SK-N-SH (cell line): ENCODE measurements at regions not wholly inside any gene's neighbourhood (a gene's known extent, or its start where the extent isn't known, plus 50 kb on each side); places are given as distances from the start of the nearest gene placed in this dataset.

ENCODE experiments used
- CTCF ChIA-PET: fragments of 300-600, 350-600 bp; formaldehyde crosslinking; extraction: SDS; loops from one replicate; lab custom pipeline; 2021; lab: Yijun Ruan, JAX
- POLR2A ChIA-PET: fragments of 350-600 bp; sonication (Branson Sonifier 250); formaldehyde crosslinking; extraction: SDS; loops from one replicate; lab custom pipeline; 2020; ENCODE audit warnings: antibody characterized with exemption, inconsistent platforms; lab: Yijun Ruan, JAX
- DNase-seq: peaks from one replicate; pipeline ENCODE4 v3.0.0; 2012
- H2AFZ ChIP-seq: fragments of 200-600 bp; sonication (generic); 2 replicates; pipeline ENCODE4 v1.8.1; 2016; ENCODE audit warnings: antibody characterized with exemption, mild to moderate bottlenecking, low read depth
- H3F3A ChIP-seq: fragments of 200-600 bp; sonication (generic); replicated peaks from 2 replicates; pipeline ENCODE3; 2016; ENCODE audit warnings: antibody characterized with exemption, mild to moderate bottlenecking; ENCODE audit not compliant: insufficient read depth
- H3K27ac ChIP-seq, 2 experiments: fragments of 200-500 bp in 1 of 2; fragments of 200-600 bp in 1 of 2; sonication (Bioruptor generic) in 1 of 2; sonication (generic), shearing (Covaris generic) in 1 of 2; 2 replicates each; pipeline versions ENCODE4 v1.5.1 to v1.6.1; 2014 to 2016; ENCODE audit warnings: low read depth in 2 of 2, inconsistent platforms in 1 of 2, low read length in 1 of 2, mild to moderate bottlenecking in 1 of 2, mixed read lengths in 1 of 2
- H3K27me3 ChIP-seq: fragments of 200-600 bp; sonication (generic), shearing (Covaris generic); 2 replicates; pipeline ENCODE4 v1.6.1; 2016; ENCODE audit warnings: mixed run types; ENCODE audit not compliant: insufficient read depth
- H3K36me3 ChIP-seq, 2 experiments: fragments of 200-500 bp in 1 of 2; fragments of 200-600 bp in 1 of 2; sonication (Bioruptor generic) in 1 of 2; sonication (generic) in 1 of 2; replicated peaks in 1 of 2; 2 replicates each; pipeline versions ENCODE3 to v1.5.1; 2014 to 2016; ENCODE audit warnings: low read length in 1 of 2, mild to moderate bottlenecking in 1 of 2; ENCODE audit not compliant: insufficient read depth in 2 of 2, control insufficient read depth in 1 of 2
- H3K4me1 ChIP-seq, 2 experiments: fragments of 200-500 bp in 1 of 2; fragments of 200-600 bp in 1 of 2; sonication (Bioruptor generic) in 1 of 2; sonication (generic), shearing (Covaris generic) in 1 of 2; 2 replicates each; pipeline versions ENCODE4 v1.5.1 to v1.6.1; 2014 to 2016; ENCODE audit warnings: low read depth in 1 of 2, low read length in 1 of 2, mixed run types in 1 of 2; ENCODE audit not compliant: insufficient read depth in 2 of 2, control insufficient read depth in 1 of 2
- H3K4me2 ChIP-seq: fragments of 200-600 bp; sonication (generic), shearing (Covaris generic); 2 replicates; pipeline ENCODE4 v1.6.1; 2017; ENCODE audit warnings: mixed run types
- H3K4me3 ChIP-seq, 2 experiments: fragments of 200-500 bp in 1 of 2; fragments of 200-600 bp in 1 of 2; sonication (Bioruptor generic) in 1 of 2; sonication (generic), shearing (Covaris generic) in 1 of 2; 2 replicates each; pipeline versions ENCODE4 v1.5.1 to v1.8.1; 2014 to 2016; ENCODE audit warnings: low read depth in 2 of 2, inconsistent platforms in 1 of 2, low read length in 1 of 2, mild to moderate bottlenecking in 1 of 2, mixed read lengths in 1 of 2, moderate library complexity in 1 of 2
- H3K79me2 ChIP-seq: fragments of 200-600 bp; sonication (generic); 2 replicates; pipeline ENCODE4 v1.8.1; 2017; ENCODE audit warnings: mild to moderate bottlenecking; ENCODE audit not compliant: insufficient read depth
- H3K9ac ChIP-seq: fragments of 200-600 bp; sonication (generic); 2 replicates; pipeline ENCODE4 v1.6.1; 2017; ENCODE audit warnings: mixed run types
- H3K9me2 ChIP-seq: fragments of 200-600 bp; sonication (generic); 2 replicates; pipeline ENCODE4 v1.6.1; 2017; ENCODE audit warnings: mixed run types
- H3K9me3 ChIP-seq: fragments of 200-600 bp; sonication (generic); 2 replicates; pipeline ENCODE4 v1.6.1; 2017; ENCODE audit warnings: mixed run types, mild to moderate bottlenecking, moderate library complexity
- H4K20me1 ChIP-seq: fragments of 200-600 bp; sonication (generic); 2 replicates; pipeline ENCODE4 v1.6.1; 2017; ENCODE audit warnings: mild to moderate bottlenecking, mixed run types; ENCODE audit not compliant: insufficient read depth
- CTCF ChIP-seq: fragments of 200-600 bp; sonication (generic); IDR thresholded peaks from 2 replicates; pipeline ENCODE4 v1.6.1; 2017; ENCODE audit warnings: antibody characterized with exemption, mild to moderate bottlenecking, moderate library complexity
- EP300 ChIP-seq, 2 experiments: IDR thresholded peaks; 2 replicates each; pipeline versions ENCODE4 v1.4.0 to v1.6.1; 2012; ENCODE audit warnings: borderline replicate concordance in 1 of 2, low read depth in 1 of 2, low read length in 1 of 2
- FOXJ3 ChIP-seq: sonication (generic); formaldehyde crosslinking; IDR thresholded peaks from 2 replicates; pipeline ENCODE4 v1.5.1; 2020; ENCODE audit warnings: mild to moderate bottlenecking, missing genetic modification reagents
- JUND ChIP-seq: IDR thresholded peaks from 2 replicates; pipeline ENCODE4 v1.4.0; 2012
- MXI1 ChIP-seq: IDR thresholded peaks from 2 replicates; pipeline ENCODE4 v1.6.1; 2012; ENCODE audit warnings: mild to moderate bottlenecking, low read depth, low read length, improper control_type of control experiment
- NFIC ChIP-seq: IDR thresholded peaks from 2 replicates; pipeline ENCODE4 v1.4.0; 2012; ENCODE audit warnings: borderline replicate concordance
- PBX3 ChIP-seq: IDR thresholded peaks from 2 replicates; pipeline ENCODE4; 2012
- POLR2AphosphoS5 ChIP-seq: IDR thresholded peaks from 2 replicates; pipeline ENCODE4 v1.6.1; 2012; ENCODE audit warnings: low read depth, low read length
- RCOR1 ChIP-seq: fragments of 150-350 bp; IDR thresholded peaks from 2 replicates; pipeline ENCODE4 v1.6.1; 2017; ENCODE audit warnings: antibody characterized with exemption, low read length
- RFX5 ChIP-seq: IDR thresholded peaks from 2 replicates; pipeline ENCODE4 v1.6.1; 2012; ENCODE audit warnings: mild to moderate bottlenecking, improper control_type of control experiment, low read length
- RXRA ChIP-seq: IDR thresholded peaks from 2 replicates; pipeline ENCODE4 v1.4.0; 2012; ENCODE audit warnings: low read depth, mild to moderate bottlenecking, borderline replicate concordance
- SIN3A ChIP-seq: IDR thresholded peaks from 2 replicates; pipeline ENCODE4 v1.6.1; 2012; ENCODE audit warnings: low read depth, mild to moderate bottlenecking, low read length, moderate library complexity, borderline replicate concordance
- TCF12 ChIP-seq: IDR thresholded peaks from 2 replicates; pipeline ENCODE4 v1.4.0; 2012
- YY1 ChIP-seq: IDR thresholded peaks from 2 replicates; pipeline ENCODE4 v1.4.0; 2012; ENCODE audit warnings: low read depth, mild to moderate bottlenecking
- WGBS: methylation state at CpG from one replicate; pipeline ENCODE4 v1.1.6; 2017; ENCODE audit warnings: low lambda C conversion rate; 5-methylcytosine and 5-hydroxymethylcytosine counted together
- TF ChIP-seq, protein P1 (sequence below): IDR thresholded peaks from 2 replicates; pipeline ENCODE4 v1.4.0; 2012; ENCODE audit warnings: low read depth
- TF ChIP-seq, protein P2 (sequence below): fragments of 150-350 bp; IDR thresholded peaks from 2 replicates; pipeline ENCODE4 v1.6.1; 2017; ENCODE audit warnings: antibody characterized with exemption, low read length, low read depth, borderline replicate concordance

GRCh38 chrX:131356725-131357124 lies 67.6 kb upstream of the IGSF1 start:
- Histone ChIP-seq H3K4me3 (no peak overlapping the region), H3K79me2 (no peaks in the 10 kb centered on the region), H3F3A (no peaks in the 10 kb centered on the region), H3K9me2 (no peaks in the 10 kb centered on the region), H3K4me1 (no peaks in the 10 kb centered on the region), H3K36me3 (peaks cover 0 to 3% of the 10 kb centered on the region in 2 experiments), H3K27me3 (no peaks in the 10 kb centered on the region), H3K9me3 (no peaks in the 10 kb centered on the region), H4K20me1 (no peaks in the 10 kb centered on the region), H3K4me2 (no peak overlapping the region), H3K27ac (no peak overlapping the region), H3K9ac (no peak overlapping the region), H2AFZ (no peak overlapping the region)
- no peak for TF ChIP-seq JUND
- ChIA-PET POLR2A (no interaction called here), CTCF (interaction anchor here (0.6 kb wide), 1 partner anchor 46 kb away, joined by 3 read pairs; no protein-coding TSS in a partner anchor)
- DNase-seq, result no peak
- 33% methylated on average over 1 of the region's 1 CpG for WGBS

- POLR2A ChIA-PET, result no interaction called here
- 54% methylated on average over 2 of the region's 2 CpGs for WGBS
Measured at GRCh38 chrX:131359611-131360010, 70.5 kb upstream of the IGSF1 start.

More at GRCh38 chrX:131359611-131360010, 70.5 kb upstream of the IGSF1 start:
- Histone ChIP-seq H3K9ac (no peak overlapping the region), H4K20me1 (no peaks in the 10 kb centered on the region), H3K4me3 (no peak overlapping the region), H3K36me3 (peaks cover 0 to 3% of the 10 kb centered on the region in 2 experiments), H3K79me2 (no peaks in the 10 kb centered on the region), H2AFZ (no peak overlapping the region), H3K9me2 (no peaks in the 10 kb centered on the region), H3K9me3 (no peaks in the 10 kb centered on the region), H3K27ac (no peak overlapping the region), H3K4me1 (no peaks in the 10 kb centered on the region), H3F3A (no peaks in the 10 kb centered on the region), H3K4me2 (no peak overlapping the region), H3K27me3 (no peaks in the 10 kb centered on the region; the same call in 1 of the 2 replicates)
- CTCF ChIA-PET, result no interaction called here
- TF ChIP-seq SIN3A (no peak), RXRA (no peak), PBX3 (no peak), YY1 (no peak), TCF12 (no peak), POLR2AphosphoS5 (no peak), CTCF (no peak), EP300 (IDR thresholded peaks at IDR 0.05; ENCODE audit: borderline replicate concordance in 1 of 2, low read depth in 1 of 2, low read length in 1 of 2) (no peak), MXI1 (no peak), FOXJ3 (CRISPR knock-in tag) (no peak), NFIC (no peak), RCOR1 (no peak), RFX5 (no peak)
- TF ChIP-seq, protein P1, sequence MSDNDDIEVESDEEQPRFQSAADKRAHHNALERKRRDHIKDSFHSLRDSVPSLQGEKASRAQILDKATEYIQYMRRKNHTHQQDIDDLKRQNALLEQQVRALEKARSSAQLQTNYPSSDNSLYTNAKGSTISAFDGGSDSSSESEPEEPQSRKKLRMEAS, result no peak
- TF ChIP-seq, protein P2, sequence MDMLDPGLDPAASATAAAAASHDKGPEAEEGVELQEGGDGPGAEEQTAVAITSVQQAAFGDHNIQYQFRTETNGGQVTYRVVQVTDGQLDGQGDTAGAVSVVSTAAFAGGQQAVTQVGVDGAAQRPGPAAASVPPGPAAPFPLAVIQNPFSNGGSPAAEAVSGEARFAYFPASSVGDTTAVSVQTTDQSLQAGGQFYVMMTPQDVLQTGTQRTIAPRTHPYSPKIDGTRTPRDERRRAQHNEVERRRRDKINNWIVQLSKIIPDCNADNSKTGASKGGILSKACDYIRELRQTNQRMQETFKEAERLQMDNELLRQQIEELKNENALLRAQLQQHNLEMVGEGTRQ, result no peak
- DNase-seq, result no peak
